HCT116 (cell line): ENCODE measurements at regions not wholly inside any gene's neighbourhood (a gene's known extent, or its start where the extent isn't known, plus 50 kb on each side); places are given as distances from the start of the nearest gene placed in this dataset.

ENCODE experiments used
- ATAC-seq: fragments of 200-7000 bp; cut with Tn5 transposase; 2 replicates; pipeline ENCODE4 v1.9.1; 2020; ENCODE audit warnings: mild to moderate bottlenecking, moderate library complexity
- BruUV-seq: library from RNA; stranded (reverse); fragments of 400-500 nt; replicated peaks from 2 replicates; lab custom pipeline; 2021; lab: Mats Ljungman, UMichigan
- CTCF ChIA-PET: fragments of 300-600 bp; sonication (Branson Sonifier 250); formaldehyde crosslinking; loops from one replicate; lab custom pipeline; 2021; ENCODE audit warnings: antibody characterized with exemption; lab: Charles Lee
- POLR2A ChIA-PET: fragments of 300-600, 350-600 bp; sonication (Branson Sonifier 250); formaldehyde crosslinking; loops from one replicate; lab custom pipeline; 2021; ENCODE audit warnings: antibody characterized with exemption; lab: Charles Lee
- RAD21 ChIA-PET, 2 experiments: fragments of 300-600 bp; sonication (Branson Sonifier 250); formaldehyde crosslinking; loops; one replicate each; lab custom pipeline; 2023; ENCODE audit warnings: low total read pairs in 2 of 2; ENCODE audit not compliant: uncharacterized antibody in 2 of 2, unreplicated experiment in 2 of 2, low non-redundant PET in 1 of 2; lab: Charles Lee
- DNase-seq: peaks from one replicate; pipeline ENCODE4 v3.0.0-alpha.2; 2010; ENCODE audit warnings: low read depth, low spot score
- H2AFZ ChIP-seq: fragments of 200-600 bp; shearing (Covaris generic), sonication (generic); 2 replicates; pipeline ENCODE4 v1.6.1; 2017; ENCODE audit warnings: low read depth, mixed run types, mixed read lengths, antibody characterized with exemption, low read length; ENCODE audit not compliant: poor library complexity, severe bottlenecking
- H3K27ac ChIP-seq: 2 replicates; pipeline ENCODE4 v1.5.1; 2012; ENCODE audit warnings: low read depth, low read length
- H3K27me3 ChIP-seq: fragments of 200-600 bp; sonication (generic); 2 replicates; pipeline ENCODE4 v1.6.1; 2016; ENCODE audit warnings: mixed run types, low read length, mixed read lengths; ENCODE audit not compliant: insufficient read depth
- H3K36me3 ChIP-seq, 2 experiments: fragments of 200-500 bp in 1 of 2; fragments of 200-600 bp in 1 of 2; sonication (Bioruptor generic) in 1 of 2; sonication (generic) in 1 of 2; 2 replicates each; pipeline versions ENCODE4 v1.5.1 to v1.6.1; 2014 to 2016; ENCODE audit warnings: low read length in 2 of 2, inconsistent platforms in 1 of 2, mixed read lengths in 1 of 2, mixed run types in 1 of 2; ENCODE audit not compliant: insufficient read depth in 2 of 2, control insufficient read depth in 1 of 2
- H3K4me1 ChIP-seq, 2 experiments: fragments of 200-600 bp in 1 of 2; sonication (generic) in 1 of 2; 2 replicates each; pipeline versions ENCODE4 v1.5.1 to v1.6.1; 2012 to 2017; ENCODE audit warnings: low read length in 2 of 2, inconsistent platforms in 1 of 2, mild to moderate bottlenecking in 1 of 2, mixed read lengths in 1 of 2, mixed run types in 1 of 2, moderate library complexity in 1 of 2; ENCODE audit not compliant: insufficient read depth in 2 of 2, control insufficient read depth in 1 of 2
- H3K4me2 ChIP-seq: fragments of 200-600 bp; sonication (generic); 2 replicates; pipeline ENCODE4 v1.6.1; 2017; ENCODE audit warnings: mixed run types, low read length, mixed read lengths
- H3K4me3 ChIP-seq, 2 experiments: fragments of 200-600 bp in 1 of 2; sonication (generic) in 1 of 2; replicated peaks in 1 of 2; 2 replicates each; pipeline ENCODE4 v1.5.1; 2011 to 2016; ENCODE audit warnings: low read length in 2 of 2, control low read depth in 1 of 2, low read depth in 1 of 2, mild to moderate bottlenecking in 1 of 2, mixed read lengths in 1 of 2, mixed run types in 1 of 2
- H3K79me2 ChIP-seq: fragments of 200-600 bp; sonication (generic); 2 replicates; pipeline ENCODE4 v1.6.1; 2017; ENCODE audit warnings: mild to moderate bottlenecking, mixed run types, low read length, moderate library complexity, mixed read lengths; ENCODE audit not compliant: insufficient read depth
- H3K9ac ChIP-seq: fragments of 200-600 bp; sonication (generic); 2 replicates; pipeline ENCODE4 v1.6.1; 2016; ENCODE audit warnings: low read length, mixed read lengths
- H3K9me2 ChIP-seq: fragments of 200-600 bp; sonication (generic), shearing (Covaris generic); 2 replicates; pipeline ENCODE4 v1.6.1; 2017; ENCODE audit warnings: mixed run types, mild to moderate bottlenecking, moderate library complexity; ENCODE audit not compliant: insufficient read depth
- H3K9me3 ChIP-seq, 2 experiments: fragments of 200-500 bp in 1 of 2; fragments of 200-600 bp in 1 of 2; sonication (Bioruptor generic) in 1 of 2; sonication (generic) in 1 of 2; 2 replicates each; pipeline ENCODE4 v1.6.1; 2014 to 2017; ENCODE audit warnings: low read length in 2 of 2, mixed read lengths in 2 of 2, inconsistent platforms in 1 of 2, low read depth in 1 of 2, mild to moderate bottlenecking in 1 of 2, mixed run types in 1 of 2, moderate library complexity in 1 of 2; ENCODE audit not compliant: control insufficient read depth in 1 of 2, insufficient read depth in 1 of 2
- H4K20me1 ChIP-seq: fragments of 200-600 bp; sonication (generic), shearing (Covaris generic); 2 replicates; pipeline ENCODE4 v1.6.1; 2017; ENCODE audit warnings: mixed run types, mild to moderate bottlenecking, moderate library complexity; ENCODE audit not compliant: insufficient read depth
- CBX3 ChIP-seq: IDR thresholded peaks from 2 replicates; pipeline ENCODE4 v1.6.1; 2012; ENCODE audit warnings: low read depth
- EGR1 ChIP-seq: IDR thresholded peaks from 2 replicates; pipeline ENCODE4 v1.6.1; 2012; ENCODE audit warnings: low read depth
- ELF1 ChIP-seq: IDR thresholded peaks from 2 replicates; pipeline ENCODE4 v1.6.1; 2012; ENCODE audit warnings: low read depth, borderline replicate concordance
- EZH2 ChIP-seq: fragments of 200-600 bp; sonication (generic); IDR thresholded peaks from 2 replicates; pipeline ENCODE4 v1.6.1; 2017; ENCODE audit warnings: antibody characterized with exemption, mixed run types
- FOSL1 ChIP-seq: IDR thresholded peaks from 2 replicates; pipeline ENCODE4 v1.6.1; 2012; ENCODE audit warnings: low read depth
- JUND ChIP-seq: IDR thresholded peaks from 2 replicates; pipeline ENCODE4 v1.6.1; 2012
- POLR2A ChIP-seq: IDR thresholded peaks from 2 replicates; pipeline ENCODE4 v1.7.0; 2011; ENCODE audit warnings: borderline replicate concordance; ENCODE audit not compliant: insufficient read depth, insufficient read length; ENCODE audit errors: extremely low read depth
- POLR2AphosphoS5 ChIP-seq: IDR thresholded peaks from 2 replicates; pipeline ENCODE4 v1.6.1; 2011; ENCODE audit warnings: mild to moderate bottlenecking, low read depth, low read length, moderate library complexity
- SIN3A ChIP-seq: IDR thresholded peaks from 2 replicates; pipeline ENCODE4 v1.6.1; 2012; ENCODE audit warnings: low read depth
- SP1 ChIP-seq: IDR thresholded peaks from 2 replicates; pipeline ENCODE4 v1.6.1; 2012; ENCODE audit warnings: low read depth
- SRF ChIP-seq: IDR thresholded peaks from 2 replicates; pipeline ENCODE4 v1.6.1; 2012; ENCODE audit warnings: low read depth
- TCF7L2 ChIP-seq: IDR thresholded peaks from 2 replicates; pipeline ENCODE4 v1.7.0; 2011; ENCODE audit warnings: borderline replicate concordance, inconsistent platforms; ENCODE audit not compliant: insufficient read depth, insufficient read length; ENCODE audit errors: extremely low read depth
- YY1 ChIP-seq: IDR thresholded peaks from 2 replicates; pipeline ENCODE4 v1.6.1; 2011; ENCODE audit warnings: low read length, low read depth, moderate library complexity, mild to moderate bottlenecking; ENCODE audit not compliant: insufficient replicate concordance; ENCODE audit errors: extremely low read depth
- ZFX ChIP-seq: fragments of 450-650 bp; IDR thresholded peaks from 2 replicates; pipeline ENCODE4 v1.6.1; 2017
- ZNF274 ChIP-seq: fragments of 200-500 bp; sonication (Bioruptor generic); IDR thresholded peaks from 2 replicates; pipeline ENCODE4 v1.6.1; 2014; ENCODE audit warnings: mild to moderate bottlenecking, low read depth, low read length, inconsistent platforms
- intact Hi-C: fragments of 100-400 bp; cut with micrococcal nuclease; formaldehyde crosslinking; loops from 2 replicates; pipeline ENCODE4 v1.10.0; 2022
- TF ChIP-seq, protein P1 (sequence below): IDR thresholded peaks from 2 replicates; pipeline ENCODE4 v1.6.1; 2012; ENCODE audit warnings: low read depth
- TF ChIP-seq, protein P2 (sequence below): IDR thresholded peaks from 2 replicates; pipeline ENCODE4 v1.6.1; 2011; ENCODE audit warnings: mild to moderate bottlenecking, low read length, moderate library complexity; ENCODE audit not compliant: insufficient replicate concordance; ENCODE audit errors: extremely low read depth
- TF ChIP-seq, protein P3 (sequence below): IDR thresholded peaks from 2 replicates; pipeline ENCODE4 v1.6.1; 2012
- TF ChIP-seq, protein P4 (sequence below): IDR thresholded peaks from 2 replicates; pipeline ENCODE4 v1.6.1; 2012
- TF ChIP-seq, protein P5 (sequence below), 3 experiments: fragments of 200-600 bp in 1 of 3; sonication (generic) in 1 of 3; IDR thresholded peaks in 2 of 3; conservative IDR thresholded peaks in 1 of 3; 2 replicates each; pipeline ENCODE4 v1.5.1; 2012 to 2017; ENCODE audit warnings: low read depth in 2 of 3, low read length in 2 of 3, antibody characterized with exemption in 1 of 3, borderline replicate concordance in 1 of 3, control low read depth in 1 of 3, mild to moderate bottlenecking in 1 of 3, mixed read lengths in 1 of 3, mixed run types in 1 of 3, moderate library complexity in 1 of 3; ENCODE audit not compliant: insufficient read depth in 1 of 3

DNA sequence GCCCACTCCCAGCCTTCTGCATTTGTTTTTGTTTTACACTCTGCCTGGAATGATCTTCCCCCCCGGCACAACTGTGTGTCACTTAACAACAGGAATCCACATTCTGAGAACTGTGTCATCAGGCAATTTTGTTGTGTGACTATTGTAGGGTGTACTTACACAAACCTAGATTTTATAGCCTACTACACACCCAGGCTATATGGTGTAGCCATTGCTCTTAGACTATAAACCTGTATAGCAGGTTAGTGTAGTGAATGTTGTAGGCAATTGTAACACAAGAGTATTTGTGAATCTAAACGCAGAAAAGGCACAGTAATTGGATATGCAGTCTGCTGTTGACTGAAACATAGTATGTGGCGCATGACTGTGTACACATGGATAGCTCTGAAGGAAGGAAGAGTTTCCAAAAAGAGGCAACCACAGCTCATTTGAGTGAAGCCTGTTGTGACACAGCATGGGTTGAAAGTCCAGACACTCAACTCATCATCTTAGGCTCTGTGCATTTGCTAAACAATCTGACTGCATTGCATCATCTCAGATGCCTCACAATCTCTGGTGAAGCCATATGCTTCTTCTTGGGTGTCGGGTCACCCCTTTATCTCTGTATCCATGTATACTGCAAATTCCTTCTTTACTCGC is 506.6 kb upstream of the SPHKAP start:
- DNase-seq, result no peak
- intact Hi-C loops, result no loop called here
- BruUV-seq, result no TSS peak
- Histone ChIP-seq H3K4me1 (no peaks in the 10 kb centered on the region), H2AFZ (no peak overlapping the region), H3K36me3 (no peaks in the 10 kb centered on the region), H3K27ac (no peak overlapping the region), H4K20me1 (no peaks in the 10 kb centered on the region), H3K9me3 (no peaks in the 10 kb centered on the region), H3K79me2 (no peaks in the 10 kb centered on the region), H3K9me2 (no peaks in the 10 kb centered on the region), H3K9ac (no peak overlapping the region), H3K4me3 (no peak overlapping the region), H3K4me2 (no peak overlapping the region), H3K27me3 (no peaks in the 10 kb centered on the region)
- ChIA-PET RAD21 (no interaction called here), CTCF (no interaction called here), POLR2A (no interaction called here)
- TF ChIP-seq ELF1 (no peak), ZFX (no peak), ZNF274 (no peak), SP1 (no peak), EZH2 (no peak), JUND (no peak), CBX3 (no peak), SIN3A (no peak), FOSL1 (no peak), YY1 (no peak), POLR2AphosphoS5 (no peak), TCF7L2 (no peak), EGR1 (no peak), SRF (no peak), POLR2A (no peak)
- TF ChIP-seq, protein P1, sequence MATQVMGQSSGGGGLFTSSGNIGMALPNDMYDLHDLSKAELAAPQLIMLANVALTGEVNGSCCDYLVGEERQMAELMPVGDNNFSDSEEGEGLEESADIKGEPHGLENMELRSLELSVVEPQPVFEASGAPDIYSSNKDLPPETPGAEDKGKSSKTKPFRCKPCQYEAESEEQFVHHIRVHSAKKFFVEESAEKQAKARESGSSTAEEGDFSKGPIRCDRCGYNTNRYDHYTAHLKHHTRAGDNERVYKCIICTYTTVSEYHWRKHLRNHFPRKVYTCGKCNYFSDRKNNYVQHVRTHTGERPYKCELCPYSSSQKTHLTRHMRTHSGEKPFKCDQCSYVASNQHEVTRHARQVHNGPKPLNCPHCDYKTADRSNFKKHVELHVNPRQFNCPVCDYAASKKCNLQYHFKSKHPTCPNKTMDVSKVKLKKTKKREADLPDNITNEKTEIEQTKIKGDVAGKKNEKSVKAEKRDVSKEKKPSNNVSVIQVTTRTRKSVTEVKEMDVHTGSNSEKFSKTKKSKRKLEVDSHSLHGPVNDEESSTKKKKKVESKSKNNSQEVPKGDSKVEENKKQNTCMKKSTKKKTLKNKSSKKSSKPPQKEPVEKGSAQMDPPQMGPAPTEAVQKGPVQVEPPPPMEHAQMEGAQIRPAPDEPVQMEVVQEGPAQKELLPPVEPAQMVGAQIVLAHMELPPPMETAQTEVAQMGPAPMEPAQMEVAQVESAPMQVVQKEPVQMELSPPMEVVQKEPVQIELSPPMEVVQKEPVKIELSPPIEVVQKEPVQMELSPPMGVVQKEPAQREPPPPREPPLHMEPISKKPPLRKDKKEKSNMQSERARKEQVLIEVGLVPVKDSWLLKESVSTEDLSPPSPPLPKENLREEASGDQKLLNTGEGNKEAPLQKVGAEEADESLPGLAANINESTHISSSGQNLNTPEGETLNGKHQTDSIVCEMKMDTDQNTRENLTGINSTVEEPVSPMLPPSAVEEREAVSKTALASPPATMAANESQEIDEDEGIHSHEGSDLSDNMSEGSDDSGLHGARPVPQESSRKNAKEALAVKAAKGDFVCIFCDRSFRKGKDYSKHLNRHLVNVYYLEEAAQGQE, result no peak
- TF ChIP-seq, protein P2, sequence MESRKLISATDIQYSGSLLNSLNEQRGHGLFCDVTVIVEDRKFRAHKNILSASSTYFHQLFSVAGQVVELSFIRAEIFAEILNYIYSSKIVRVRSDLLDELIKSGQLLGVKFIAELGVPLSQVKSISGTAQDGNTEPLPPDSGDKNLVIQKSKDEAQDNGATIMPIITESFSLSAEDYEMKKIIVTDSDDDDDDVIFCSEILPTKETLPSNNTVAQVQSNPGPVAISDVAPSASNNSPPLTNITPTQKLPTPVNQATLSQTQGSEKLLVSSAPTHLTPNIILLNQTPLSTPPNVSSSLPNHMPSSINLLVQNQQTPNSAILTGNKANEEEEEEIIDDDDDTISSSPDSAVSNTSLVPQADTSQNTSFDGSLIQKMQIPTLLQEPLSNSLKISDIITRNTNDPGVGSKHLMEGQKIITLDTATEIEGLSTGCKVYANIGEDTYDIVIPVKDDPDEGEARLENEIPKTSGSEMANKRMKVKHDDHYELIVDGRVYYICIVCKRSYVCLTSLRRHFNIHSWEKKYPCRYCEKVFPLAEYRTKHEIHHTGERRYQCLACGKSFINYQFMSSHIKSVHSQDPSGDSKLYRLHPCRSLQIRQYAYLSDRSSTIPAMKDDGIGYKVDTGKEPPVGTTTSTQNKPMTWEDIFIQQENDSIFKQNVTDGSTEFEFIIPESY, result no peak
- TF ChIP-seq, protein P3, sequence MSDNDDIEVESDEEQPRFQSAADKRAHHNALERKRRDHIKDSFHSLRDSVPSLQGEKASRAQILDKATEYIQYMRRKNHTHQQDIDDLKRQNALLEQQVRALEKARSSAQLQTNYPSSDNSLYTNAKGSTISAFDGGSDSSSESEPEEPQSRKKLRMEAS, result no peak
- TF ChIP-seq, protein P4, sequence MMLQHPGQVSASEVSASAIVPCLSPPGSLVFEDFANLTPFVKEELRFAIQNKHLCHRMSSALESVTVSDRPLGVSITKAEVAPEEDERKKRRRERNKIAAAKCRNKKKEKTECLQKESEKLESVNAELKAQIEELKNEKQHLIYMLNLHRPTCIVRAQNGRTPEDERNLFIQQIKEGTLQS, result no peak
- TF ChIP-seq, protein P5, sequence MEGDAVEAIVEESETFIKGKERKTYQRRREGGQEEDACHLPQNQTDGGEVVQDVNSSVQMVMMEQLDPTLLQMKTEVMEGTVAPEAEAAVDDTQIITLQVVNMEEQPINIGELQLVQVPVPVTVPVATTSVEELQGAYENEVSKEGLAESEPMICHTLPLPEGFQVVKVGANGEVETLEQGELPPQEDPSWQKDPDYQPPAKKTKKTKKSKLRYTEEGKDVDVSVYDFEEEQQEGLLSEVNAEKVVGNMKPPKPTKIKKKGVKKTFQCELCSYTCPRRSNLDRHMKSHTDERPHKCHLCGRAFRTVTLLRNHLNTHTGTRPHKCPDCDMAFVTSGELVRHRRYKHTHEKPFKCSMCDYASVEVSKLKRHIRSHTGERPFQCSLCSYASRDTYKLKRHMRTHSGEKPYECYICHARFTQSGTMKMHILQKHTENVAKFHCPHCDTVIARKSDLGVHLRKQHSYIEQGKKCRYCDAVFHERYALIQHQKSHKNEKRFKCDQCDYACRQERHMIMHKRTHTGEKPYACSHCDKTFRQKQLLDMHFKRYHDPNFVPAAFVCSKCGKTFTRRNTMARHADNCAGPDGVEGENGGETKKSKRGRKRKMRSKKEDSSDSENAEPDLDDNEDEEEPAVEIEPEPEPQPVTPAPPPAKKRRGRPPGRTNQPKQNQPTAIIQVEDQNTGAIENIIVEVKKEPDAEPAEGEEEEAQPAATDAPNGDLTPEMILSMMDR (IDR thresholded peaks at IDR 0.05 in 2 of 3, conservative IDR thresholded peaks at IDR 0.05 in 1 of 3; ENCODE audit: borderline replicate concordance in 1 of 3, insufficient read depth in 1 of 3, low read depth in 2 of 3, low read length in 2 of 3), result no peak
- ATAC-seq, result no peak
